ENCODE measurements at regions not wholly inside any gene's neighbourhood (a gene's known extent, or its start where the extent isn't known, plus 50 kb on each side); places are given as distances from the start of the nearest gene placed in this dataset.
"Not testable (repeated sequence)": the region's sequence is repeated elsewhere in the genome, so short reads cannot be mapped to it uniquely, and the experiment has no call there.

- no peak for DNase-seq
- TF ChIP-seq CTCF (IDR thresholded peaks at IDR 0.05; ENCODE audit: partially characterized antibody, unreplicated experiment) = no peak
- H3K27me3 Mint-ChIP-seq (ENCODE audit: unreplicated experiment) = peaks cover 2% of the 10 kb centered on the region
- peaks cover 7% of the 10 kb centered on the region for H3K4me1 Mint-ChIP-seq (ENCODE audit: low read depth, unreplicated experiment)
- no peaks in the 10 kb centered on the region for H3K36me3 Mint-ChIP-seq (ENCODE audit: unreplicated experiment)
- H3K4me3 Mint-ChIP-seq (ENCODE audit: unreplicated experiment) = no peak overlapping the region
- H3K9me3 Mint-ChIP-seq (ENCODE audit: unreplicated experiment) = peaks cover 6% of the 10 kb centered on the region
- H3K27ac Mint-ChIP-seq (ENCODE audit: unreplicated experiment) = no peak overlapping the region
Measured at GRCh38 chr6:168171673-168172353, 92.8 kb upstream of the FRMD1 start.

DNA sequence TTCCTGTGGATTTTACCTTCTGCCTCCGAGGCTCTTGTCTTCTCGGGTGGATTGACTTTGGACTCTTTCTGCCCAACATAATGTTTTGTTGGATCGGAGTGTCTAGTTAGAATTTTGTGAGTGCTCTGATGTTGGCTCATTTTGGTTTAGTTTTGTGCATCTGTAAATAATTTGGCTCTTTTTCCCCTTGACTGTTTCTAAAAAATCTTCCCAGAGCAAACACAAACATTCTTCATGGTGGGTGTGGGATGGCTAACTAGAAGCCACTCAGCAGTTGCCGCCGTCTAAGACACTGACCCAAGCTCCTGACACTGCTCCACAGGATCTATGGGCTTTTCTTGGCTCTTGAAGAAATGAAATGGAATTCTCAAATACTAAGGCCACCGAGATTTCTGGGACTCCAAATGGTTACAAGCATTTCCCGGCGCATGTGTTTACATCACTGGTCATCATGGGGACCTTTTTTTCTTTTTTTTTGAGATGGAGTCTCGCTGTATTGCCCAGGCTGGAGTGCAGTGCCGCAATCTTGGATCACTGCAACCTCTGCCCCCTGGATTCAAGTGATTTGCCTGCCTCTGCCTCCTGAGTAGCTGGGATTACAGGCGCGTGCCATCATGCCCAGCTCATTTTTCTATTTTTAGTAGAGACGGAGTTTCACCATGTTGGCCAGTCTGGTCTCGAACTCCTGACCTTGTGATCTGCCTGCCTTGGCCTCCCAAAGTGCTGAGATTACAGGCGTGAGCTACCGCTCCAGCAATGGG lies 92.0 kb upstream of the FRMD1 start:
- no peaks in the 10 kb centered on the region for H3K36me3 Mint-ChIP-seq (ENCODE audit: unreplicated experiment)
- H3K27me3 Mint-ChIP-seq (ENCODE audit: unreplicated experiment) = peaks cover 2% of the 10 kb centered on the region
- H3K4me1 Mint-ChIP-seq (ENCODE audit: low read depth, unreplicated experiment) = peaks cover 7% of the 10 kb centered on the region
- DNase-seq = no peak
- H3K9me3 Mint-ChIP-seq (ENCODE audit: unreplicated experiment) = peaks cover 6% of the 10 kb centered on the region
- no peak overlapping the region for H3K27ac Mint-ChIP-seq (ENCODE audit: unreplicated experiment)
- no peak overlapping the region for H3K4me3 Mint-ChIP-seq (ENCODE audit: unreplicated experiment)
- TF ChIP-seq CTCF (IDR thresholded peaks at IDR 0.05; ENCODE audit: partially characterized antibody, unreplicated experiment) = no peak

GRCh38 chr6:168169624-168170023 lies 90.6 kb upstream of the FRMD1 start:
- Mint-ChIP-seq H3K36me3 (ENCODE audit: unreplicated experiment) (no peaks in the 10 kb centered on the region), H3K27me3 (ENCODE audit: unreplicated experiment) (peaks cover 2% of the 10 kb centered on the region), H3K4me1 (ENCODE audit: low read depth, unreplicated experiment) (peaks cover 10% of the 10 kb centered on the region), H3K4me3 (ENCODE audit: unreplicated experiment) (no peak overlapping the region), H3K9me3 (ENCODE audit: unreplicated experiment) (peaks cover 8% of the 10 kb centered on the region), H3K27ac (ENCODE audit: unreplicated experiment) (no peak overlapping the region)
- TF ChIP-seq CTCF (IDR thresholded peaks at IDR 0.05; ENCODE audit: partially characterized antibody, unreplicated experiment) = no peak
- DNase-seq = no peak

- not testable (repeated sequence) for H3K27ac Mint-ChIP-seq (ENCODE audit: unreplicated experiment); H3K9me3 Mint-ChIP-seq (ENCODE audit: unreplicated experiment)
Measured at GRCh38 chr6:168168936-168169335, 89.9 kb upstream of the FRMD1 start.

GRCh38 chr6:168168330-168168729 lies 89.3 kb upstream of the FRMD1 start:
- H3K27ac Mint-ChIP-seq (ENCODE audit: unreplicated experiment); H3K4me1 Mint-ChIP-seq (ENCODE audit: low read depth, unreplicated experiment); H3K4me3 Mint-ChIP-seq (ENCODE audit: unreplicated experiment); H3K27me3 Mint-ChIP-seq (ENCODE audit: unreplicated experiment); DNase-seq; H3K36me3 Mint-ChIP-seq (ENCODE audit: unreplicated experiment); H3K9me3 Mint-ChIP-seq (ENCODE audit: unreplicated experiment): not testable (repeated sequence)

More at GRCh38 chr6:168168936-168169335, 89.9 kb upstream of the FRMD1 start:
- not testable (repeated sequence) for H3K4me3 Mint-ChIP-seq (ENCODE audit: unreplicated experiment); H3K27me3 Mint-ChIP-seq (ENCODE audit: unreplicated experiment); H3K4me1 Mint-ChIP-seq (ENCODE audit: low read depth, unreplicated experiment); DNase-seq; H3K36me3 Mint-ChIP-seq (ENCODE audit: unreplicated experiment)

All from glutamatergic neuron (in vitro differentiated cells).